H9 (cell line): ENCODE measurements at regions not wholly inside any gene's neighbourhood (a gene's known extent, or its start where the extent isn't known, plus 50 kb on each side); places are given as distances from the start of the nearest gene placed in this dataset.

Experiments used
- DNase-seq: peaks from one replicate; pipeline ENCODE4 v3.0.0-alpha.2; 2017
- H2AFZ ChIP-seq: one replicate; pipeline ENCODE4 v1.6.1; 2013; ENCODE audit warnings: mild to moderate bottlenecking, low read length, control low read depth, moderate library complexity
- H2AK5ac ChIP-seq: 2 replicates; pipeline ENCODE4 v1.6.1; 2013; ENCODE audit warnings: low read length, control low read depth, mixed read lengths; ENCODE audit not compliant: insufficient read length
- H2BK120ac ChIP-seq: one replicate; pipeline ENCODE4 v1.6.1; 2013; ENCODE audit warnings: low read depth, mild to moderate bottlenecking, low read length, control low read depth, inconsistent platforms; ENCODE audit not compliant: poor library complexity, severe bottlenecking
- H2BK12ac ChIP-seq: 2 replicates; pipeline ENCODE4 v1.6.1; 2013; ENCODE audit warnings: low read length, control low read depth, mixed read lengths, low read depth; ENCODE audit not compliant: insufficient read length
- H2BK15ac ChIP-seq: 2 replicates; pipeline ENCODE4 v1.6.1; 2013; ENCODE audit warnings: low read depth, low read length, control low read depth
- H2BK20ac ChIP-seq: one replicate; pipeline ENCODE4 v1.6.1; 2013; ENCODE audit warnings: low read depth, mild to moderate bottlenecking, low read length, control low read depth, inconsistent platforms; ENCODE audit not compliant: poor library complexity, severe bottlenecking
- H2BK5ac ChIP-seq: 2 replicates; pipeline ENCODE4 v1.6.1; 2013; ENCODE audit warnings: low read length, control low read depth, mixed read lengths; ENCODE audit not compliant: insufficient read length
- H3K14ac ChIP-seq: 2 replicates; pipeline ENCODE4 v1.6.1; 2013; ENCODE audit warnings: low read length, control low read depth; ENCODE audit not compliant: insufficient read depth
- H3K18ac ChIP-seq: 2 replicates; pipeline ENCODE4 v1.6.1; 2013; ENCODE audit warnings: low read depth, mild to moderate bottlenecking, mixed read lengths, low read length, control low read depth; ENCODE audit not compliant: insufficient read length
- H3K23ac ChIP-seq: 2 replicates; pipeline ENCODE4 v1.6.1; 2013; ENCODE audit warnings: low read length, control low read depth, mixed read lengths, low read depth; ENCODE audit not compliant: insufficient read length
- H3K23me2 ChIP-seq: 2 replicates; pipeline ENCODE4 v1.6.1; 2013; ENCODE audit warnings: low read depth, mild to moderate bottlenecking, mixed read lengths, low read length, control low read depth; ENCODE audit not compliant: insufficient read length, poor library complexity, severe bottlenecking
- H3K27ac ChIP-seq: 2 replicates; pipeline ENCODE4 v1.5.1; 2013; ENCODE audit warnings: low read length, control low read depth, mixed read lengths, low read depth; ENCODE audit not compliant: insufficient read length
- H3K27me3 ChIP-seq: 2 replicates; pipeline ENCODE4 v1.6.1; 2013; ENCODE audit warnings: low read length, control low read depth, inconsistent platforms; ENCODE audit not compliant: insufficient read depth
- H3K4ac ChIP-seq: 2 replicates; pipeline ENCODE4 v1.6.1; 2013; ENCODE audit warnings: low read depth, mild to moderate bottlenecking, control low read depth, inconsistent platforms, low read length, moderate library complexity
- H3K4me1 ChIP-seq: 2 replicates; pipeline ENCODE4 v1.6.1; 2013; ENCODE audit warnings: low read length, control low read depth, inconsistent platforms; ENCODE audit not compliant: insufficient read depth
- H3K4me2 ChIP-seq: 2 replicates; pipeline ENCODE4 v1.6.1; 2013; ENCODE audit warnings: low read length, control low read depth, mixed read lengths; ENCODE audit not compliant: insufficient read length, insufficient read depth
- H3K56ac ChIP-seq: 2 replicates; pipeline ENCODE4 v1.6.1; 2013; ENCODE audit warnings: low read depth, mild to moderate bottlenecking, mixed read lengths, low read length, control low read depth; ENCODE audit not compliant: insufficient read length
- H3K79me1 ChIP-seq: 2 replicates; pipeline ENCODE4 v1.6.1; 2013; ENCODE audit warnings: low read depth, mild to moderate bottlenecking, moderate library complexity, low read length, control low read depth, inconsistent platforms; ENCODE audit not compliant: insufficient read depth, poor library complexity, severe bottlenecking
- H3K79me2 ChIP-seq: 2 replicates; pipeline ENCODE4 v1.6.1; 2013; ENCODE audit warnings: low read length, control low read depth, inconsistent platforms; ENCODE audit not compliant: insufficient read depth
- H3K9ac ChIP-seq: 2 replicates; pipeline ENCODE4 v1.6.1; 2013; ENCODE audit warnings: low read length, control low read depth, mixed read lengths; ENCODE audit not compliant: insufficient read length; ENCODE audit errors: extremely low read depth
- H3K9me3 ChIP-seq: one replicate; pipeline ENCODE4 v1.6.1; 2013; ENCODE audit warnings: low read depth, low read length, inconsistent platforms; ENCODE audit not compliant: control insufficient read depth
- H3T11ph ChIP-seq: one replicate; pipeline ENCODE4 v1.6.1; 2013; ENCODE audit warnings: mild to moderate bottlenecking, low read length, control low read depth, inconsistent platforms
- H4K20me1 ChIP-seq: one replicate; pipeline ENCODE4 v1.6.1; 2013; ENCODE audit not compliant: control insufficient read depth, insufficient read length, insufficient read depth
- H4K5ac ChIP-seq: 2 replicates; pipeline ENCODE4 v1.6.1; 2013; ENCODE audit warnings: low read depth, mild to moderate bottlenecking, mixed read lengths, low read length, control low read depth; ENCODE audit not compliant: insufficient read length
- H4K8ac ChIP-seq: replicated peaks from 2 replicates; pipeline ENCODE4 v1.6.1; 2013; ENCODE audit warnings: low read length, control low read depth, mixed read lengths, low read depth; ENCODE audit not compliant: insufficient read length
- H4K91ac ChIP-seq: 2 replicates; pipeline ENCODE4 v1.6.1; 2013; ENCODE audit warnings: low read depth, mild to moderate bottlenecking, moderate library complexity, mixed read lengths, low read length, control low read depth; ENCODE audit not compliant: insufficient read length
- H3K27ac Mint-ChIP-seq, 3 experiments: 2 replicates in 2 of 3; 3 replicates in 1 of 3; pipeline ENCODE4 v1.8.0; 2020 to 2021; ENCODE audit warnings: mixed read lengths in 3 of 3, mild to moderate bottlenecking in 1 of 3, moderate library complexity in 1 of 3
- H3K27me3 Mint-ChIP-seq: 2 replicates; pipeline ENCODE4 v1.8.0; 2021; ENCODE audit warnings: low read depth, mild to moderate bottlenecking, moderate library complexity, mixed read lengths
- H3K36me3 Mint-ChIP-seq, 3 experiments: 2 replicates in 2 of 3; 3 replicates in 1 of 3; pipeline ENCODE4 v1.8.0; 2020 to 2021; ENCODE audit warnings: low read depth in 3 of 3, mixed read lengths in 3 of 3; ENCODE audit not compliant: insufficient read depth in 1 of 3
- H3K4me1 Mint-ChIP-seq, 2 experiments: 2 replicates each; pipeline ENCODE4 v1.8.0; 2020; ENCODE audit warnings: mixed read lengths in 2 of 2
- H3K4me3 Mint-ChIP-seq, 2 experiments: 2 replicates in 1 of 2; 3 replicates in 1 of 2; pipeline ENCODE4 v1.8.0; 2020 to 2021; ENCODE audit warnings: mild to moderate bottlenecking in 2 of 2, mixed read lengths in 2 of 2, moderate library complexity in 1 of 2
- H3K9me3 Mint-ChIP-seq, 2 experiments: 2 replicates in 1 of 2; 3 replicates in 1 of 2; pipeline ENCODE4 v1.8.0; 2020; ENCODE audit warnings: mild to moderate bottlenecking in 2 of 2, mixed read lengths in 2 of 2, moderate library complexity in 1 of 2
- CTCF ChIP-seq: fragments of 200-600 bp; sonication (generic); conservative IDR thresholded peaks from 3 replicates; pipeline ENCODE4 v1.8.0; 2021; ENCODE audit warnings: antibody characterized with exemption, mild to moderate bottlenecking
- WGBS: extraction: QIAGEN DNeasy Blood & Tissue Kit; methylation state at CpG from one replicate; pipeline ENCODE4 v1.1.7; 2013; ENCODE audit warnings: missing lambda C conversion rate, low lambda C conversion rate, mixed read lengths; ENCODE audit not compliant: insufficient read length; ENCODE audit errors: extremely low coverage; 5-methylcytosine and 5-hydroxymethylcytosine counted together

DNA sequence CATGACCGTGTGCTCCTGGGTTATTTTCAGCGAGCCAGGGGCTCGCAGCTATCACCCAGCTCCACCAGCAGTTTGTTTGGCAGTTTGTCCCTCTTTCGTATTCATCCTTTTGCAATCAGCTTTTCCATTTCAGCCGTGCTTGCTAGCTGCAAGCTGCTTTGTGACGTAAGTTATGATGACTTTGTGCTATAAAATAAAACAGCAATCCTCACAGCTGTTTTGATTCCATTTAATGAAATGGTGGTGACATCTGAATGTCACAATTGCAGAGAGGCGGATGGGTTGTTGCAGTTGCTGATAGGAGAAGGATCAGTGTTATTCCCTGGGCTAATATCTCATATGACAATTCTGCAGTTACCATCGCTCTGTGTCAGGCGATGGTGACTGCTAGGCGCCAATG, 251.7 kb downstream of the SNX10 start:
- H3K14ac ChIP-seq = no peak overlapping the region
- no peaks in the 10 kb centered on the region for H3K9me3 ChIP-seq
- H3K4ac ChIP-seq = no peak overlapping the region
- no CpG with 5 or more reads among the region's 10 CpGs for WGBS
- no peak overlapping the region for H3K9ac ChIP-seq
- no peak overlapping the region for H3T11ph ChIP-seq
- no peaks in the 10 kb centered on the region for H3K79me1 ChIP-seq
- Mint-ChIP-seq H3K36me3 (no peaks in the 10 kb centered on the region), H3K9me3 (no peaks in the 10 kb centered on the region), H3K4me1 (peaks cover 4 to 12% of the 10 kb centered on the region in 2 experiments; a peak in 3 of 4 replicates), H3K4me3 (no peak overlapping the region), H3K27ac (no peak overlapping the region), H3K27me3 (peaks cover 1% of the 10 kb centered on the region; the same call in 1 of the 2 replicates)
- no peak overlapping the region for H3K27ac ChIP-seq
- H4K5ac ChIP-seq = no peak overlapping the region
- H4K8ac ChIP-seq = no peak overlapping the region
- no peak for DNase-seq
- no peak for TF ChIP-seq CTCF
- H2AK5ac ChIP-seq = no peak overlapping the region
- H2AFZ ChIP-seq = no peak overlapping the region
- no peak overlapping the region for H3K4me2 ChIP-seq
- H3K27me3 ChIP-seq = no peaks in the 10 kb centered on the region
- no peaks in the 10 kb centered on the region for H3K23me2 ChIP-seq
- H3K56ac ChIP-seq = no peak overlapping the region
- H4K91ac ChIP-seq = no peak overlapping the region
- H3K23ac ChIP-seq = no peak overlapping the region
- H2BK12ac ChIP-seq = no peak overlapping the region
- H2BK120ac ChIP-seq = no peak overlapping the region
- H3K79me2 ChIP-seq = no peaks in the 10 kb centered on the region
- H3K4me1 ChIP-seq = no peaks in the 10 kb centered on the region
- H4K20me1 ChIP-seq = no peaks in the 10 kb centered on the region
- H2BK15ac ChIP-seq = no peak overlapping the region
- H3K18ac ChIP-seq = no peak overlapping the region
- no peak overlapping the region for H2BK5ac ChIP-seq
- H2BK20ac ChIP-seq = no peak overlapping the region
